ENCODE measurements at regions not wholly inside any gene's neighbourhood (a gene's known extent, or its start where the extent isn't known, plus 50 kb on each side); places are given as distances from the start of the nearest gene placed in this dataset.

DNA sequence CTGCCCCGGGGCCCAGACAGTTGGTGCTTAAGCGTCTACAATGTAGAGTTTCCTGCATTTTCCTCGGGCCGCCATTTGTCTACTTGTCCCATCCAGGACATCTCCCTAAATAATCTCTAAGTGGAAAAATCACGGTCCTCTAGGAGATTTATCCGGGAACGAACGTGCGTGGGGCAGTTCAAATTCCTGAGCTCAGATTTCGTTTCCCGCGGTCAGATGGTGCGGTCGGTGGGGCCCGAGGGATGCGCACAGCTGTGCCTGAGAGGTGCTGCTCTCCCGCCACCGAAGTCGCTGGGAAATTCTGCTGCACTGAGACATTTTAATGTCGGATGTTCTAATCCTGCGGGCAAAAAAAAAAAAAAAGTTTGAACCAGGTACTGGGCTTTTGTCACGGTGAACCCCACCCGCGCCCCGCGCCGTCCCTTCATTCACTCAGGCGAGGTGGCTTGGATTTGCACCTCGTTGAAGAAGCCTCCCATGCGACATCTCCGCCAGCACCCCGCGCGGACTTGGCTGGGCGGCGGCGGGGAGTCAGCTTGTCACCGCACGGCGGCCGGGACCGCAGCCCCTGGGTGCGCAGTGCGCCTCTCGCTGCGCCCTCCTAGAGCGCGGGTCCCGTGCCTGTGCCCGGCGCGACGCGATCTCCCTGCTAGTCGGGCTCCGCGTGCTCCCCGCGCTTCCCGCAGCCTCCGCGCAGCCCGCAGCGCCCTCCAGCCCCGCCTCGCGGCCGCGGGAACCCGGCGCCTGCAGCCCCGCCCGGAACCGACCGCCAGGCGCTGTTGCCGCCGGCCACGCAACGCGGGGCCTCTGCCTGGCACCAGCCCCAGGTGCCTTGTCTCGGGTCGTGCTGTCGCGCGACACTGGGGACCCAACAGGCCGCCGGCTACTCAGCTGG is 191.9 kb upstream of the TCF4 start:
- DNase-seq (ENCODE audit: low spot score), result peak; percentile 62

DNA sequence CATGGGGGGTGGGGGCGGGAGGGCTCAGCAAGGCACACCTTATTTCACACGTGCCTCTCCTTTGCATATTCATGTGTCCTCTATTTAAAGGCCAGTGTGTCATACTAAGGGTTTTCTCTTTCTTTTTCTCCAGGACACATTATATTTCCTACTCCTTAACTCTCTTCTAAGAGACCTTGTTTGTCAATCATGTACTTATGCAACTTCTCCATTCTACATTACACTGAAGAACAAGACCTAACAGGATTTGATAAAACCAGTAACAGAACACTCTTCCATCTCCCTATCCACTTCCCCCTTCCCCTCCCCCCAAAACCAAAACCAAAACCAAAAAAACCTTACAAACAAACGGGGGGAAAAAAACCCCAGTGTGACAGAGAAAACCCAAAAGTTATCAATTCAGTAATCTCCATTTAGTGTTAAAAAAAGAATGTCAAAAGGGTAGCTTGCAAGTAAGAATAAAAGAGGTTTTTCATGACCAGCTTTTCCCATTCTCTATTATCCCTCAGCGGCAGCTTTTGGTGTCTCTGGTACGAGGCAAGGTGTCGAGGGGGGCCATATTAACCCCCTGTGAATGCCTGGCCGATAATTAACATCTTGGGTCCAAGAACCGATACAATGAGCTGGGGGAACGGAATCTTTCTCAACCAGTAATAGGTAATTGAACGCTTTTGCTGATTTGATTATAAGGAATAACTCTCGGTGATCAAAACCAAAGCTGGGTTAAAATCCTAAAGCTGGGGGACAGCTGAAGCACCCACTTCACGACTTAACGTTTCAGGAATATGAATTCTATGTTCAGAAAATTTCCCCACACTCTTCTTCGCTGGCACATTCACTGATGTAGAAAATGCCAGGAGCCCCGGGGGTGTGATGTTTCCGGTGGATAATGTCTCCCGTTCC is 191.0 kb upstream of the TCF4 start:
- DNase-seq (ENCODE audit: low spot score), result peak; percentile 43

DNA sequence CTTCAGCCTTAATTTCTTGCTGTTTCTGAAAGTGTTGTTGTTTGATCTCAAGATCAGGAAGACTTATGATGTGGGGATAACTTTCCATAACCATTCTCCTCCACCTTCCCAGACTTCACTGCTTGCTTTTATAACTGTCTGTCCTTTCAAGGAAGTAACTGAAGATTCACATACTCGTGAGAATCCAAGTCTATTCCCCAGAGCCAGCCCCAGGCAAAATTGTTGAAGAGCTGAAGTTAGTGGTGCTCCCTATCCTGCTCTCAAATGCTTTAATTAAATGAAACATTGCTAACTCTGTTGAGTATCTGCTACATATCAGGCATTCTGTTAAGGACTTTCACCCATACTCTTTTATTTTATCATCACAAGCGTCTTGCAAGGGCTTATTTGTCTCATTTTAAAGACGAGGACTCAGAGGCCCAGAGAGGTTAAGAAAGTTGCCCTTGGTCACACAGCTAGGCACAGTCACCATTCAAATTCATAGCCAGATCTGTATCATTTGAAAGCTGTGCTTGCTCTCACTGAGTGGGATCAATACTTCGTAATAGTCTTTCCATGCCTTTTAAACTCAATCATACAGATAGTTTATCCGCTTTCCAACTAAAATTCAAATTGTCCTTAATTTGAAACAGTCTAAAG is 189.8 kb upstream of the TCF4 start:
- DNase-seq (ENCODE audit: low spot score), result no peak

DNA sequence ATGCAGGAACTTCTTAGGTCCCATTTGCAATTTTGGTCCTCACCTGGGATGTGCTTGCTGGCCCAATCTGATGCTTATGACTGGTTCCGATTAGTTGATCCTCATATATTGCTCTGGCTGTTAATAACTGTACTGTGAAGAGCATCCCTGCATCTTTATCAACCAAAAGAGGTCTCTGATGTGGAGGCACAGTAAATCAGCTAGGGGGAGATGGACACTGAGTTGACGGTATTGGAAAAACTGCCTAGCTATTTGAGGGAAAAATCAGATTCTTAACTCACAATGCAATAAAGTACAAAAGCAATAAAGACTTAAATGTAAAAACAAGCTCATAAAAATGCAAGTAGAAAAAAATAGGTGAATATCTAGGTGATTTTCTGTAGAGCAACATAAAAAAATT is 188.0 kb upstream of the TCF4 start:
- DNase-seq (ENCODE audit: low spot score), result no peak

DNA sequence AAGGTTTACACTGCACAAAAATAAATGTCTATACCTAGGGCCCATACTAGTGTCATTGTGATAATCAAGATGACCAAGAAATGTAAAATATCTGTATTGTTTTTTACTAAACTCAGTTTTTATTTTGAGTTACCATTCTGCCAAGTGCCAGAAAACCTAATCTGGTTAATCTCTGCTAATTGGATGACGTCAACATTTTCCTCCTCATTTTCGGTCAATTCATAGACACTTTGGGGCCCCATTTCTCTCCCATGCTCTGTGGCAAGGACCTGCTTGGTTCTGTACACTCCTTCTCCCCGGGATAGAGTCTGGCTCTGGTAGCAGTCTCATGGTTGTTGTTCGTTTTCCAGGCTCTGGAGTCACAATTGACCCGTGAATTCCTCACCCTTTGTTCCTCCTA is 186.5 kb upstream of the TCF4 start:
- DNase-seq (ENCODE audit: low spot score), result no peak

DNA sequence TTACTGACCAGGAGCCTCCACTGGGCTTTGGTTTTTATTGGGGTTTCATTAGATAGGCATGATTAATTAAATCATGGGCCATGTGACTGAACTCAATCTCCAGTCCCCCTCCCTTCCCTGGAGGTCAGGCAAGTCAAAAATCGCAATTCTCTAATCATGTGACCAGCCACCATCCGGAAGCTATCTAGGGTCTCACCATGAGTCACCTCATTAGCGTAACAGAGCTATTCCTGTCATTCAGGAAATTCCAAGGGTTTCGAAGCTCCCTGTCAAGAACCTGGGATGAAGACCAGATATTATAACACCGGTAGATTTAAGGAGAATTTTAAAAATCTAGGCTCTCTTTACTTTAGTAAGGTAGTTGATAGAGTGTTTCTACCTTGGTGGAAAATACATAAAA is 180.3 kb upstream of the TCF4 start:
- DNase-seq (ENCODE audit: low spot score), result no peak

DNA sequence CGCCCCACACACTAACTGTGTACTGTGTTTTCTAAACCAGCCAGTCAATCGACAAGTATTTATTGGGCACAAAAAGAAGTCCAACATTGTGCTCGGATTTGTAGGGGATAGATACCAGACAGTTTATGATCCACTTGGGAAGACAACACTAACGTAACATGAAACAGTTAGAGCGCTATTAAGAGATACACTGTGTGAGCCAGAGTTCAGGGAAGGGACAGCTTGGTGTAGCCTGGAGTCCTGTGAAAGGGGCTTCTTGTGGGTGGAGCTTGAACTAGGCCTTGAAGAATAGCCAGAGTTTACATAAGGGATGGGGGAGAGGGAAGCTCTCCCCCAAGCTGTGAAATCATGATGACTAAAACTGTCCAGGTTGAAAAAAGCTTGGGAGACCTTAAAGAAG is 176.4 kb upstream of the TCF4 start:
- DNase-seq (ENCODE audit: low spot score), result no peak

DNA sequence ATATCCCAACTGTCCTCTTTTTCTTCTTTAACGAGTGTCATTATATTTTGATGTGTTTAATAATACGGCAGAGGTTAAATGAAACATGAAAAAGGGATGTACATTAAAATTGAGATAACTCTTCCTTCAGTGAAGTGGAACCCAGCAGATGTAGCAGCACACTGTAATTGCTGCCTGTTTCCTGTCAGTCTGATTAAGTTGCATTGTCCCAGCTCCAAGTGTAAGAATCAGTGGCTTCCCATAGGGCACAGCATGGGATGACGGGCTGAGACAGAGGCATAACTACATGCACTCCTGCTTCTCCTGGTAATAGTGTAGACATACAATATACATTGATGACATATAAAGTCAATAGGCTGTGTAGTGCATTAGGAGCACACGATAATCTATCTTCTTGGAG is 175.8 kb upstream of the TCF4 start:
- DNase-seq (ENCODE audit: low spot score), result no peak

DNA sequence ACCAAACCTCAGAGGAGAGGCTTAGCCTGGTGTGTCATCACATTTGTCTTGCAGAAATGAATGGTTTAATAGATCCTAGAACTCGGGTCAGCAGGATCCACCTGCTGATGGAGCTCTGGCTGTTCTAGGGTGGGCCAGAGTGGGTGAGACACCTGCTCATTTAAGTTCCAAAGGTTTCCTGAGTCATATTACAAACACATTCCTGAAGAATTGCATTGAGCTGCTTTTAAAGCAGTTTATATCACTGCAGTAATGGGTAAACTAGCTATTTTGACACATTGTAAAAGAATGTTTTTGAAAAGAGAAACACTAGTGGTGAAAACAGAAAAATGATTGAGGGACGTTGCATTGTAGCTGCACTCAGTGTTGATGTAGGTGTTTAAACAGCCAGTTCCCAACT is 175.3 kb upstream of the TCF4 start:
- peak; percentile 43 for DNase-seq (ENCODE audit: low spot score)

DNA sequence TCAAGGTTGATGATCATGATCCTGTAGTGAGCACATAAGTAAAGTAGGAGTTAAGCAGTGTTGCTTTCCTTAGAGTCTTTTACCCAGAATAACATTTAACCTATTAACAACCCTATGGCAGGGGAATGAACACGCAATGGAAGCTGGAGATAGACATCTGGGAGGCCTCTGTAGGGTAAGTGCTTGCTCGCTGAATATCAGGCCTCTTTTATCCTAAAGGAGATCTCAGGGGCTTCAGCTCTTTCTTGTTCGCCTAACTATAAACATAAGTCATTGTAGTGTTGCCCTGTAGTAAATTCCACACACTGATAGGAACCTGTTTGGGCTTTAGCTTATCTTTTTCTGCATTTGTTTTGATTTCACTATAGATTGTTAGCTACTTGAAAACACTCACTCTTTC is 174.4 kb upstream of the TCF4 start:
- no peak for DNase-seq (ENCODE audit: low spot score)

DNA sequence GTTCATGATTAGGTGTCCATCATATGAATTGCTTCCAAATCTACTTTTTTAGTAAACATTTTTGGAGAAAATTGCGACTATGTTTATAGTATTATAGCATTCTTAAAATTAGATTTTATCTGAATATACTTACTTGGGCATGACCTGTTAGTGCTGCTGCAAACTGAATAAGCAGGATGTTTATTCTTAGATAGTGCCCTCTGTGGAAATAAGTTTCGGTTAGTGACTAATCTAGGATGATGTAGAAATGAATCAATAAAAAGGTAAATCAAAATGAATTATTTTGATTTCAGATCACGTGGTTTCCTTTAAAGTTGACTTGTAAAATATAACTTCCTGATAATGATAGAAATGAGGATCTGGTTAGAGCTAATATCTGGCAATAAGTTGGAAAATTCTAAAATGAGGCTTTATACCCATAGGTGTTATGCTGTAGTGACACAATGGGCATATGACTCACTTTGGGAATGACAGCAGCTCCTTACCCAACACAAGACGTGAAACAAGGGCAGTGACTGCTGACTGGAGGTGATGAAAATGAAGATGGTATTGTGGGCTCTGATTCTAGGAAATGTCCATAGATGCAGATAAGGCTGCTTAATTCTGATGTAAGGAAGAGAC is 165.8 kb upstream of the TCF4 start:
- DNase-seq (ENCODE audit: low spot score), result no peak

DNA sequence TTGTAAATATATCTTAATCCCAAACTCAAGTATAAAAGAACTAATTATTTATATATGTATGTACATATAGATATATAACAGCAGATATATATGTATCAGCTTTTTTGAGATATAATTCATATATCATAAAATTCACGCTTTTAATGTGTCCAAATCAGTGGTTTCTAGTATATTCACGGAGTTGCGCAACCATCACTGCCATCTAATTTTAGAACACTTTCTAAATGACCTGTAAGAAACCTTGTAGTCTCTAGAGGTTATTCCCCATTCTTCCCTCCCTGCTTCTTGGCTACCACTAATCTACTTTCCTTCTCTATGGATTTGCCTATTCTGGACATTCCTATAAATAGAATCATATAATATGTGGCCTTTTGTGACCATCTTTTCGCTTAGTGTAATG is 163.5 kb upstream of the TCF4 start:
- DNase-seq (ENCODE audit: low spot score), result no peak

DNA sequence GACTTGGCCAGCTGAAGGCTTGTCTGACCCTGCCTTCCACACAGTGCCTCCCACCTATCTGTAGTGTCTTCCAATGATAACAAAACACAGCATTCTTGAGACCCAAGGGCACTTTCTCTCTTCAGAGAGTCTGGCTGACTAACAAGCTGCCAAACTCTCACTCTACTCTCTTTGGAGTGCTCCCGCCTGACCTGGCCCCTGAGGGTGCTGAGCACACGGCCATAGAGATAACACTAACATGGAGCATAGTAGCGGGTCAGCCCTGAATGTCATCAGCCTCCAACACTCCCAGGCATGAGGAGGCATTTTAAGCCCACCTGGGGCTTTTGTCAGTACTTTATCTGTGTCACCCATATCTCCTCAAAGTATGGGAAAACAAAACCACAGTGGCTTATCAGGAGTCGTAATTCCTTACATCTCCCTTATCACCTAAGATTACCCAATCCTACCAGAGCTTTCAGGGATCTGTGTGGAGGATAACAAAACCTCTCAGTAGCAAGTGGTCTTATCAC is 160.3 kb upstream of the TCF4 start:
- DNase-seq (ENCODE audit: low spot score), result no peak

DNA sequence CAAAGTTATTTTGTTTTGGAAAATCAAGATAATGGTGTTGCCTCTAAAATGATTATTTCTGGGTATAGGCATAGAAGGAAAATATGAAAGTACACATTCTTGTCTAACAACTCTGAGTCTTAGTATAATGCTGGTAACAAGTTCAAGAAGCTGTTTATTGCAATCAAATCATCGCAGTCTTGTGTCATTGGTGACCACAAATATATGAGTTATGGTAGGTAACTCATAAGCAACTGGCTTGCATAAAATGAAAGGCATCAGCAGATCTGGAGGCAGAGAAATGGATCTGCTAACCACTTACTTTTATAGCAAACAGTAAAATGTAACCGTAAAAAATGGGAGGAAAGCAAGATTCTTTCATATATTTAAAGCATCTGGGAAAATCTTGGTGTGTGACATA is 156.2 kb upstream of the TCF4 start:
- no peak for DNase-seq (ENCODE audit: low spot score)

DNA sequence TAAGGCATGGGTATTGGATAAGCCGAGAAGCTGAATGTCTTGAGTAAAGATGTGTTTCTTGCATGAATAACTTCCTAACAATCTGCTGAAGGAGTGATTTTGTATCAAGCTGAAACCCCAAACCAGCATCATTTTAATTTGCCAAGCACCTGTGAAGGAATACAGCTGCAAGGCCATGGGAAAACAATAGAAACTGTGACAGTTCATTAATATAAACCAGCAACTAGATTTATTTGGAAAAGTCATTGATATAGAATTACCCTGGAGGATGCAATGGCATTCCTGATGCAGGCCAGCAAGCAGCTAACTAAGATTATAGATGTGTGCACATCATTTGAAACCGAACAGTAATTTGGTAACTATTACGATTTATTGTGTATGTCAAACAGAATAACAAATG is 155.7 kb upstream of the TCF4 start:
- no peak for DNase-seq (ENCODE audit: low spot score)

DNA sequence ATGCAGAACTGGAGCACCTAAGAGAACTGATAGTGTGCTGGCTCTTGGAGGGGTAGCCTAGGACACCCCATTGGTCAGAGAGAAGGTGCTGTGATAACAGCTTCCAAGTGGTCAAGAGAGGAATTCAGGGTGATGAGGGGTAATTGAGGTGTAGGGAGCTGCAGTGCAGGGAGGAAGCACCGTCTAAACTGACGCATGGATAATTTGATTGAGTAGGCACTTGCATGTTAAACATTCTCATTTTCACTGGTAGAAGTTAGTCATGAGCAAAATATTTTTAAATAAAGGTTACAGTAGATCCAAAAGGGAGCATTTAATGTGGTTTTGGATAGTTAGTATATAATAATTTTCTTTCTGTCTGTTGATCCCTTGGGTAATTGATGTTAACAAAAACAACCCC is 155.1 kb upstream of the TCF4 start:
- no peak for DNase-seq (ENCODE audit: low spot score)

DNA sequence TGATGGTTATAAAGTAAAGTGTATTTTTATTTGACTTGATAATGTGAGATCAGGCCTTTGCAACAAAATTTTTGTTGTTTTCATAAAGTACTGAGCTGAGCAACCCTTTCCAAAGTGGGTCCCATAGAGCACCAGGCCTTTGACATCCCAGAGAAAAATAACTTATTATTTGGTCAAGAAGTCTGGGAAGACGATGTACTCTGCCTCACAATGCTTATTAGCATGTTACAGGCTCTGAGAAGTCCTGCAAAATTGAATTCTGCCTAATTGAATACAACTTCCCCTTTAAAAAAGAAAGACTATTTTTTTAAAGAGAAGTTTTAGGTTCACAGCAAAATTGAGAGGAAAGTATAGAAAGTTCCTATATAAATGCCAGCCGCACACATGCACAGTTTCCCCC is 151.5 kb upstream of the TCF4 start:
- no peak for DNase-seq (ENCODE audit: low spot score)

DNA sequence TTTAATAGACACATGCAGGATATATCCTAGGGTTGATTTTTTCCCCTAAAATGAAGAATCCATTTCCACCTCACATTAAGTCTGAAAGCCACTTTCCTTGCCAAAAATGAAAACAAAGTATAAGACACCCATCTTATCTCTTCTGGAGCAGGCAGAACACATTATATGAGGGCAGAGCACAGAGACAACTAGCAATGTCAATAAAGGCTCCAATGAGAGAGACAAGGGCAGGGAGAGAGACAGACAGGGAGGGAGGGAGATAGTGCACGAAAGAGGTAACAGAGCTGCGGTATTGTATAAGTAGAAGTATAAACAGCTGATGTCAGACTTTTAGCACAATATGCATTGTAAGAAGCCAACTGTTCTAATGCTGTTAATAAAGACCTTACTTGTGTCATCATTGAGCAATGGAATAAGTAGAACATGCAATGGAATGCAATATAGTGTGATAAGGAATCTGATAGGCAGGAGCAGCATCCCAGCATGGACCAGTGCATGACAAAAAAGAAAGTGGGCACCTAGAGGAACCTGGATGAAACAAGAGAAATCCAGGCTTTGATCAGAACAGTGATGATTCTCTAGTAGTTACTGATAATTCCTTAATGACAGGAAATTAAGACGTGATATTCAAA is 150.6 kb upstream of the TCF4 start:
- DNase-seq (ENCODE audit: low spot score), result no peak

DNA sequence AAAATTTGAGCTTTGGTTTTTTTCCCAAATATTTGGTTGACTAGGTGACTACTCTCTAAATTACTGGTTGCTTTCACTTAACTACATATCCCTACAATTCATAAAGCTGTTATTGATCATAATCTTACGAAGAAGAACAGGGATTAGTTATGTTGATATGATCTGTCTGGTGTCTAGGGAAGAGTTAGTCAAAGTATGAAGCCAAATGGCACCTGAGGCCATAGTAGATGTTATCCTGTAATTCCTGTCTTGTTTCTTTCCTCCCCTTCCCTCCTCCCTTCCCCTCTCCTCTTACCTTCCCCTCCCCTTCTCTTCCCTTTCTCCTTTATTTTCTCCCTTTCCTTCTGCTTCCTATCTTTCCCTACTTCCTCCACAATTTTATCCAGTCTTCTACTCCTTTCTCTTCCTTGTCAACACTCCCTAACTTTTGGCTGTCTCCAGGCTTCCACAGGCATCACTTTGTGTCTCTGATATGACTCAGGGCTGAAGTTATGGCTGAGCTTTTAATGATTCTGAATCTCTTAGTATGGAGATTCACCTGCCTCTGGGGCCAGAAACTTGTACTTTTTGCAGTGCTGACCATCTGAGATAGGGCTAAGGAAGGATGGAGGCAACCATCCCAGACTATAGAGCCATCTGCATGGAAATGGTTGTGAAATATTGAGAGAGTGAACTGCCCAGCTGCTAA is 149.9 kb upstream of the TCF4 start:
- DNase-seq (ENCODE audit: low spot score), result no peak

DNA sequence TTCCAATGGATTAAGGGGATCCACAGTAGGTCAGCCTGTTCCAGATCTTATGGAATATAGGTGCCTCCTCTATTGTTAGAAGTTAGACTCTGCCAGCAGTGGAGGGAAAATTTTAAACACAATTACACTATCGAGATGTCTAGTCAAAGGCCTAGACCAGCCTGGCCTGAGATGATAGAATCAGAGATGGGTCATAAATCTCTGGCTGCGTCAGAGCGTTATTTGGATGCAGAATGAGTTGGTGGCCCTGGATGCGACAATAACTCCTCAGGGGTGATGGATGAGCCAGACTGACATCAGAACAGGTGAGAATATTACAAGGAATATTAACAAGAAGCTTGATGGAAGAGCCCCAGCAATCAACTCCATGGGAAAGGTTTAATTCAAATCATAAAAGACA is 149.3 kb upstream of the TCF4 start:
- no peak for DNase-seq (ENCODE audit: low spot score)

DNA sequence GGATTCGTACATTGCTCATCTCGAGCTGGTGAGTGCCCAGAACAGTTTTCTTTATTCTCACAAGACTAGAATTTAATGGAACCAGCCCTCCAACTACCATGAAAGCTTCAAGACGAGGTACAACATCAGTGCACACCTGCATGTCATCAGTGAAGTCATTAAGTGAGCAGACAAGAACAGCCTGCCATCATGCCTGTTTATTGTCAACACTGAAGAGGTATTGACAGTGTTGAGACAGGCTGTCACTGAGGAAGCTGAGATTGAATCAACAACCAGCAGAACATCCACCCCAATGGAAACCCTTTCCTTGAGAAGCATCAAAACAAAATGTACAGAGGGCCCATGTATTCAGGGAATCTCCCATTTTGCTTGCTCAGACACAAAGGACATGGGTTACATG is 148.0 kb upstream of the TCF4 start:
- DNase-seq (ENCODE audit: low spot score), result no peak
